Skeletal muscle cell (primary cell): ENCODE measurements at regions not wholly inside any gene's neighbourhood (a gene's known extent, or its start where the extent isn't known, plus 50 kb on each side); places are given as distances from the start of the nearest gene placed in this dataset.

Source experiments
- DNase-seq: peaks from one replicate; pipeline ENCODE4 v3.0.0-alpha.2; 2010; ENCODE audit warnings: low read depth
- H3K4me3 ChIP-seq: 2 replicates; pipeline ENCODE4 v1.5.1; 2011; ENCODE audit warnings: low read depth, mild to moderate bottlenecking, control low read depth, low read length, moderate library complexity

- DNase-seq = peak; percentile 62
Observed at GRCh38 chr22:27489178-27489675, 312.3 kb downstream of the MN1 start.

GRCh38 chr22:27490080-27490479 lies 311.5 kb downstream of the MN1 start:
- H3K4me3 ChIP-seq = no peak overlapping the region
- DNase-seq = no peak

More at GRCh38 chr22:27489178-27489675, 312.3 kb downstream of the MN1 start:
- no peak overlapping the region for H3K4me3 ChIP-seq

GRCh38 chr22:27491888-27492287 lies 309.7 kb downstream of the MN1 start:
- no peak for DNase-seq
- H3K4me3 ChIP-seq = no peak overlapping the region

- DNase-seq = no peak
- no peak overlapping the region for H3K4me3 ChIP-seq
Observed at GRCh38 chr22:27492566-27493201, 308.9 kb downstream of the MN1 start.

GRCh38 chr22:27493796-27494195 lies 307.8 kb downstream of the MN1 start:
- no peak overlapping the region for H3K4me3 ChIP-seq
- DNase-seq = no peak

- no peak overlapping the region for H3K4me3 ChIP-seq
- DNase-seq = no peak
Observed at GRCh38 chr22:27494785-27495184, 306.8 kb downstream of the MN1 start.

- no peak for DNase-seq
- no peak overlapping the region for H3K4me3 ChIP-seq
Observed at GRCh38 chr22:27495325-27495724, 306.2 kb downstream of the MN1 start.

GRCh38 chr22:27499121-27499520 lies 302.4 kb downstream of the MN1 start:
- H3K4me3 ChIP-seq = no peak overlapping the region
- DNase-seq = no peak

- no peak overlapping the region for H3K4me3 ChIP-seq
- DNase-seq = no peak
Observed at GRCh38 chr22:27501191-27501936, 300.2 kb downstream of the MN1 start.

- H3K4me3 ChIP-seq = no peak overlapping the region
- no peak for DNase-seq
Observed at GRCh38 chr22:27502327-27502726, 299.2 kb downstream of the MN1 start.

- no peak for DNase-seq
- H3K4me3 ChIP-seq = no peak overlapping the region
Observed at GRCh38 chr22:27504360-27505253, 296.9 kb downstream of the MN1 start.

GRCh38 chr22:27507111-27507611 lies 294.4 kb downstream of the MN1 start:
- no peak for DNase-seq

GRCh38 chr22:27507935-27508526 lies 293.5 kb downstream of the MN1 start:
- no peak overlapping the region for H3K4me3 ChIP-seq
- no peak for DNase-seq

More at GRCh38 chr22:27507111-27507611, 294.4 kb downstream of the MN1 start:
- no peak overlapping the region for H3K4me3 ChIP-seq

- no peak overlapping the region for H3K4me3 ChIP-seq
- DNase-seq = no peak
Observed at GRCh38 chr22:27509132-27509920, 292.2 kb downstream of the MN1 start.

- no peak overlapping the region for H3K4me3 ChIP-seq
- no peak for DNase-seq
Observed at GRCh38 chr22:27510024-27510423, 291.5 kb downstream of the MN1 start.

- peak; percentile 90 for DNase-seq
- no peak overlapping the region for H3K4me3 ChIP-seq
Observed at GRCh38 chr22:27512283-27512761, 289.2 kb downstream of the MN1 start.

- no peak overlapping the region for H3K4me3 ChIP-seq
- no peak for DNase-seq
Observed at GRCh38 chr22:27513021-27513420, 288.5 kb downstream of the MN1 start.
